ENCODE measurements at regions not wholly inside any gene's neighbourhood (a gene's known extent, or its start where the extent isn't known, plus 50 kb on each side); places are given as distances from the start of the nearest gene placed in this dataset.

DNA sequence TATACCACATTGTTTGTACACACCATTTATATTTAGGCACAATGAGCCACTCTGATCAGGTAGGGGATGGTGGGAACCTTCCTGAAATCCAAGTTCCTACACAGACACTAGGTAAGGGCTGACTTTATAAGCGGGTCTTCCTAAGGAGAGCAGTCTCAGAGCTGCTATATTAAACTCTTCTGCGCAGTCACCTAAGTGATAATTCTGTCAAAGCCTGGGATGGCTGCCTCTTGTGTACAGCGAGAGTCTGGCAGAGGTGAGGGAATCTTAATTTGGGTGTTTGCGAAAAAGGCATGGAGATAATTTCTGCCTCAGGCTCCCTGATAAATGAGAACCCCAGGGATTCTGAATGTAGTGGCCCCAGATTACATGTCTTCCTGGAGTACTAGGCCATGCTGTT lies 113.1 kb downstream of the EDEM1 start:
- no peaks in the 10 kb centered on the region for H3K9me3 ChIP-seq (replicated peaks; ENCODE audit: control insufficient read depth, insufficient read depth, low read length)
- CTCF ChIA-PET: no interaction called here
- POLR2A ChIA-PET: no interaction called here
- FAIRE-seq (no peak), DNase-seq (ENCODE audit: low read depth, low spot score) (no peak)
- H3K27me3 ChIP-seq (ENCODE audit: control insufficient read depth in 2 of 2, insufficient read depth in 2 of 2, low read length in 2 of 2): peaks cover 0 to 2% of the 10 kb centered on the region in 2 experiments
- no peaks in the 10 kb centered on the region for H3K9me1 ChIP-seq (replicated peaks; ENCODE audit: control insufficient read depth, extremely low read depth, insufficient read depth, low read length)
- no peak overlapping the region for H3K9ac ChIP-seq (replicated peaks; ENCODE audit: extremely low read depth, insufficient read depth, low read length)
- no peaks in the 10 kb centered on the region for H4K20me1 ChIP-seq (replicated peaks; ENCODE audit: control insufficient read depth, extremely low read depth, insufficient read depth, low read length)
- BruUV-seq (replicated peaks): no TSS peak
- H3K36me3 ChIP-seq (ENCODE audit: control insufficient read depth in 2 of 2, extremely low read depth in 1 of 2, insufficient read depth in 2 of 2, low read length in 2 of 2): no peaks in the 10 kb centered on the region
- no peak for TF ChIP-seq EZH2 (IDR thresholded peaks at IDR 0.05; ENCODE audit: borderline replicate concordance, low read depth, low read length, severe bottlenecking)
- TF ChIP-seq FOS (IDR thresholded peaks at IDR 0.05; ENCODE audit: borderline replicate concordance, insufficient read depth, low read length): no peak
- TF ChIP-seq MYC (IDR thresholded peaks at IDR 0.05; ENCODE audit: low read depth, low read length): no peak
- TF ChIP-seq, protein P1, sequence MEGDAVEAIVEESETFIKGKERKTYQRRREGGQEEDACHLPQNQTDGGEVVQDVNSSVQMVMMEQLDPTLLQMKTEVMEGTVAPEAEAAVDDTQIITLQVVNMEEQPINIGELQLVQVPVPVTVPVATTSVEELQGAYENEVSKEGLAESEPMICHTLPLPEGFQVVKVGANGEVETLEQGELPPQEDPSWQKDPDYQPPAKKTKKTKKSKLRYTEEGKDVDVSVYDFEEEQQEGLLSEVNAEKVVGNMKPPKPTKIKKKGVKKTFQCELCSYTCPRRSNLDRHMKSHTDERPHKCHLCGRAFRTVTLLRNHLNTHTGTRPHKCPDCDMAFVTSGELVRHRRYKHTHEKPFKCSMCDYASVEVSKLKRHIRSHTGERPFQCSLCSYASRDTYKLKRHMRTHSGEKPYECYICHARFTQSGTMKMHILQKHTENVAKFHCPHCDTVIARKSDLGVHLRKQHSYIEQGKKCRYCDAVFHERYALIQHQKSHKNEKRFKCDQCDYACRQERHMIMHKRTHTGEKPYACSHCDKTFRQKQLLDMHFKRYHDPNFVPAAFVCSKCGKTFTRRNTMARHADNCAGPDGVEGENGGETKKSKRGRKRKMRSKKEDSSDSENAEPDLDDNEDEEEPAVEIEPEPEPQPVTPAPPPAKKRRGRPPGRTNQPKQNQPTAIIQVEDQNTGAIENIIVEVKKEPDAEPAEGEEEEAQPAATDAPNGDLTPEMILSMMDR (IDR thresholded peaks at IDR 0.05; ENCODE audit: extremely low read depth in 1 of 2, insufficient read depth in 1 of 2, low read depth in 1 of 2, low read length in 2 of 2): no peak
- TF ChIP-seq, protein P2, sequence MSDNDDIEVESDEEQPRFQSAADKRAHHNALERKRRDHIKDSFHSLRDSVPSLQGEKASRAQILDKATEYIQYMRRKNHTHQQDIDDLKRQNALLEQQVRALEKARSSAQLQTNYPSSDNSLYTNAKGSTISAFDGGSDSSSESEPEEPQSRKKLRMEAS (IDR thresholded peaks at IDR 0.05; ENCODE audit: insufficient read depth, insufficient read length): no peak
- no peak for TF ChIP-seq POLR2A (IDR thresholded peaks at IDR 0.05; ENCODE audit: low read depth, low read length)
- no peak for TF ChIP-seq POLR2AphosphoS5 (IDR thresholded peaks at IDR 0.05; ENCODE audit: insufficient read depth, low read depth, low read length)
- TF ChIP-seq GATA2 (IDR thresholded peaks at IDR 0.05; ENCODE audit: insufficient read depth, insufficient read length, low read depth, low read length): no peak
- no peak for TF ChIP-seq JUN (IDR thresholded peaks at IDR 0.05; ENCODE audit: borderline replicate concordance, insufficient read depth, insufficient read length, low read depth)
- intact Hi-C loops (cut with micrococcal nuclease): no loop called here
- dilution Hi-C loops (cut with MboI; ENCODE audit: extremely low pct_ligation_motif_present, low sequenced_read_pairs): no loop called here
- no peak overlapping the region for H2AFZ ChIP-seq (ENCODE audit: low read depth, low read length)
- H3K4me2 ChIP-seq (ENCODE audit: insufficient read depth, low read length): no peak overlapping the region
- H3K4me3 ChIP-seq (replicated peaks in 1 of 3; ENCODE audit: insufficient read depth in 1 of 3, low read depth in 1 of 3, low read length in 3 of 3): no peak overlapping the region
- H3K4me1 ChIP-seq (ENCODE audit: control insufficient read depth, extremely low read depth, insufficient read depth, low read length): no peaks in the 10 kb centered on the region
- H3K79me2 ChIP-seq (ENCODE audit: control insufficient read depth, insufficient read depth, low read length): no peaks in the 10 kb centered on the region
- H3K27ac ChIP-seq (ENCODE audit: insufficient read depth, low read depth, low read length): no peak overlapping the region

Measured in endothelial cell of umbilical vein (primary cell).